A549 (cell line): ENCODE measurements at regions not wholly inside any gene's neighbourhood (a gene's known extent, or its start where the extent isn't known, plus 50 kb on each side); places are given as distances from the start of the nearest gene placed in this dataset.

ENCODE experiments used
- ATAC-seq, 2 experiments: fragments of 200-7000 bp in 1 of 2; fragments of >200 bp in 1 of 2; cut with Nextera tagmentation in 1 of 2; cut with Tn5 transposase in 1 of 2; 3 replicates each; pipeline versions ENCODE4 v1.8.0 to v1.9.1; 2018 to 2020; ENCODE audit warnings: mild to moderate bottlenecking in 1 of 2, moderate library complexity in 1 of 2
- CTCF ChIA-PET: fragments of 300-600 bp; sonication (Branson Sonifier 250); formaldehyde crosslinking; extraction: SDS; loops from one replicate; lab custom pipeline; 2021; ENCODE audit warnings: antibody characterized with exemption, inconsistent platforms; lab: Yijun Ruan, JAX
- POLR2A ChIA-PET: fragments of 350-600 bp; formaldehyde crosslinking; extraction: SDS; loops from one replicate; lab custom pipeline; 2021; ENCODE audit warnings: antibody characterized with exemption, inconsistent platforms; lab: Yijun Ruan, JAX
- DNase-seq, 2 experiments: peaks; one replicate each; pipeline versions ENCODE4 v3.0.0 to v3.0.0-alpha.2; 2011 to 2016; ENCODE audit warnings: low read depth in 1 of 2, low spot score in 1 of 2
- FAIRE-seq: peaks from 2 replicates; lab custom pipeline; 2011; peaks lifted over from hg19 to GRCh38; lab: Jason Lieb, UNC
- H3K27ac ChIP-seq, 2 experiments: fragments of >200 bp; sonication (Bioruptor Twin); formaldehyde crosslinking; 3 replicates each; pipeline ENCODE4 v1.5.1; 2016 to 2017
- H3K4me1 ChIP-seq: fragments of >200 bp; sonication (Bioruptor Twin); formaldehyde crosslinking; 3 replicates; pipeline ENCODE4 v1.6.1; 2016
- H3K4me2 ChIP-seq: fragments of >200 bp; sonication (Bioruptor Twin); formaldehyde crosslinking; 3 replicates; pipeline ENCODE4 v1.6.1; 2016
- H3K4me3 ChIP-seq: fragments of >200 bp; sonication (Bioruptor Twin); formaldehyde crosslinking; 3 replicates; pipeline ENCODE4 v1.5.1; 2016
- H3K9me3 ChIP-seq: fragments of >200 bp; sonication (Bioruptor Twin); formaldehyde crosslinking; 3 replicates; pipeline ENCODE4 v1.6.1; 2016
- CBX8 ChIP-seq: fragments of 200-600 bp; sonication (generic); IDR thresholded peaks from 2 replicates; pipeline ENCODE4 v1.6.1; 2016
- CHD2 ChIP-seq: fragments of 150-350 bp; IDR thresholded peaks from 2 replicates; pipeline ENCODE4 v1.6.1; 2014; ENCODE audit warnings: low read length; ENCODE audit not compliant: partially characterized antibody
- CHD4 ChIP-seq: fragments of 200-600 bp; sonication (generic); IDR thresholded peaks from 2 replicates; pipeline ENCODE4 v1.6.1; 2016; ENCODE audit warnings: antibody characterized with exemption, mild to moderate bottlenecking, borderline replicate concordance
- E2F6 ChIP-seq: IDR thresholded peaks from 2 replicates; pipeline ENCODE4 v1.6.1; 2012; ENCODE audit warnings: low read depth, borderline replicate concordance
- EHMT2 ChIP-seq: fragments of 200-600 bp; sonication (generic); IDR thresholded peaks from 2 replicates; pipeline ENCODE4 v1.6.1; 2016; ENCODE audit warnings: antibody characterized with exemption, low read depth, mild to moderate bottlenecking, moderate library complexity
- ELK1 ChIP-seq: fragments of 150-350 bp; IDR thresholded peaks from 2 replicates; pipeline ENCODE4 v1.6.1; 2014; ENCODE audit warnings: low read depth, mild to moderate bottlenecking, low read length
- ESRRA ChIP-seq: fragments of 150-350 bp; IDR thresholded peaks from 2 replicates; pipeline ENCODE4 v1.6.1; 2014; ENCODE audit warnings: mild to moderate bottlenecking, low read length, borderline replicate concordance
- FOSB ChIP-seq: fragments of 250-450 bp; sonication (Bioruptor Pico); IDR thresholded peaks from 2 replicates; pipeline ENCODE4 v1.5.0; 2020; ENCODE audit warnings: mild to moderate bottlenecking, moderate library complexity
- FOXS1 ChIP-seq: fragments of 250-450 bp; sonication (Bioruptor Pico); IDR thresholded peaks from 2 replicates; pipeline ENCODE4 v1.5.0; 2020; ENCODE audit warnings: mild to moderate bottlenecking, moderate library complexity
- GATA3 ChIP-seq: IDR thresholded peaks from 2 replicates; pipeline ENCODE4 v1.6.1; 2012; ENCODE audit warnings: borderline replicate concordance
- HDAC2 ChIP-seq: fragments of 200-600 bp; sonication (generic); IDR thresholded peaks from 2 replicates; pipeline ENCODE4 v1.6.1; 2016
- HEYL ChIP-seq: fragments of 250-450 bp; sonication (Bioruptor Pico); IDR thresholded peaks from 2 replicates; pipeline ENCODE4 v1.8.0; 2021; ENCODE audit warnings: mild to moderate bottlenecking, moderate library complexity
- HOXB13 ChIP-seq: fragments of 250-450 bp; sonication (Bioruptor Pico); IDR thresholded peaks from 2 replicates; pipeline ENCODE4 v1.5.0; 2020; ENCODE audit warnings: low read depth, mild to moderate bottlenecking, moderate library complexity
- HOXB5 ChIP-seq: fragments of 250-450 bp; sonication (Bioruptor Pico); IDR thresholded peaks from 2 replicates; pipeline ENCODE4 v1.5.0; 2020; ENCODE audit warnings: mild to moderate bottlenecking, moderate library complexity
- MAFK ChIP-seq: fragments of 450-650 bp; IDR thresholded peaks from 2 replicates; pipeline ENCODE4 v1.6.1; 2014; ENCODE audit not compliant: partially characterized antibody
- NR3C1 ChIP-seq: fragments of >200 bp; sonication (Bioruptor Twin); formaldehyde crosslinking; IDR thresholded peaks from 3 replicates; pipeline ENCODE4 v1.6.1; 2017
- POLR2A ChIP-seq: IDR thresholded peaks from 2 replicates; pipeline ENCODE4 v1.6.1; 2012; ENCODE audit warnings: mild to moderate bottlenecking, low read length
- POLR2AphosphoS2 ChIP-seq: conservative IDR thresholded peaks from 2 replicates; pipeline ENCODE4 v1.6.1; 2012; ENCODE audit warnings: low read length, improper control_type of control experiment, inconsistent platforms
- RAD21 ChIP-seq, 2 experiments: fragments of >200 bp in 1 of 2; sonication (Bioruptor Twin) in 1 of 2; formaldehyde crosslinking in 1 of 2; IDR thresholded peaks in 1 of 2; conservative IDR thresholded peaks in 1 of 2; 2 replicates in 1 of 2; 3 replicates in 1 of 2; pipeline ENCODE4 v1.6.1; 2012 to 2018; ENCODE audit warnings: inconsistent platforms in 1 of 2
- RARB ChIP-seq: fragments of 250-450 bp; sonication (Bioruptor Pico); IDR thresholded peaks from 2 replicates; pipeline ENCODE4 v1.8.0; 2021; ENCODE audit warnings: mild to moderate bottlenecking, moderate library complexity
- RFX5 ChIP-seq: fragments of 450-650 bp; IDR thresholded peaks from 2 replicates; pipeline ENCODE4 v1.7.1; 2014; ENCODE audit warnings: antibody characterized with exemption, mild to moderate bottlenecking, moderate library complexity
- SMC3 ChIP-seq: fragments of >200 bp; sonication (Bioruptor Twin); formaldehyde crosslinking; IDR thresholded peaks from 3 replicates; pipeline ENCODE4 v1.6.1; 2018; ENCODE audit warnings: inconsistent platforms
- TP53 ChIP-seq: fragments of 250-450 bp; sonication (Bioruptor Pico); IDR thresholded peaks from 2 replicates; pipeline ENCODE4 v1.5.0; 2021; ENCODE audit warnings: mild to moderate bottlenecking, moderate library complexity
- ZC3H11A ChIP-seq: fragments of 450-650 bp; IDR thresholded peaks from 2 replicates; pipeline ENCODE4 v1.6.1; 2014; ENCODE audit warnings: antibody characterized with exemption, mild to moderate bottlenecking
- ZNF302 ChIP-seq: fragments of 250-450 bp; sonication (Bioruptor Pico); IDR thresholded peaks from 2 replicates; pipeline ENCODE4 v1.9.0; 2021; ENCODE audit warnings: inconsistent platforms, mild to moderate bottlenecking, moderate library complexity
- WGBS: methylation state at CpG from one replicate; pipeline ENCODE4 v1.1.6; 2017; ENCODE audit errors: missing lambda C conversion rate; 5-methylcytosine and 5-hydroxymethylcytosine counted together
- TF ChIP-seq, protein P1 (sequence below): fragments of 200-600 bp; sonication (generic); IDR thresholded peaks from 2 replicates; pipeline ENCODE4 v1.6.1; 2016; ENCODE audit warnings: antibody characterized with exemption, mild to moderate bottlenecking, moderate library complexity

- TF ChIP-seq CHD2: no peak
- TF ChIP-seq RFX5: no peak
- TF ChIP-seq, protein P1, sequence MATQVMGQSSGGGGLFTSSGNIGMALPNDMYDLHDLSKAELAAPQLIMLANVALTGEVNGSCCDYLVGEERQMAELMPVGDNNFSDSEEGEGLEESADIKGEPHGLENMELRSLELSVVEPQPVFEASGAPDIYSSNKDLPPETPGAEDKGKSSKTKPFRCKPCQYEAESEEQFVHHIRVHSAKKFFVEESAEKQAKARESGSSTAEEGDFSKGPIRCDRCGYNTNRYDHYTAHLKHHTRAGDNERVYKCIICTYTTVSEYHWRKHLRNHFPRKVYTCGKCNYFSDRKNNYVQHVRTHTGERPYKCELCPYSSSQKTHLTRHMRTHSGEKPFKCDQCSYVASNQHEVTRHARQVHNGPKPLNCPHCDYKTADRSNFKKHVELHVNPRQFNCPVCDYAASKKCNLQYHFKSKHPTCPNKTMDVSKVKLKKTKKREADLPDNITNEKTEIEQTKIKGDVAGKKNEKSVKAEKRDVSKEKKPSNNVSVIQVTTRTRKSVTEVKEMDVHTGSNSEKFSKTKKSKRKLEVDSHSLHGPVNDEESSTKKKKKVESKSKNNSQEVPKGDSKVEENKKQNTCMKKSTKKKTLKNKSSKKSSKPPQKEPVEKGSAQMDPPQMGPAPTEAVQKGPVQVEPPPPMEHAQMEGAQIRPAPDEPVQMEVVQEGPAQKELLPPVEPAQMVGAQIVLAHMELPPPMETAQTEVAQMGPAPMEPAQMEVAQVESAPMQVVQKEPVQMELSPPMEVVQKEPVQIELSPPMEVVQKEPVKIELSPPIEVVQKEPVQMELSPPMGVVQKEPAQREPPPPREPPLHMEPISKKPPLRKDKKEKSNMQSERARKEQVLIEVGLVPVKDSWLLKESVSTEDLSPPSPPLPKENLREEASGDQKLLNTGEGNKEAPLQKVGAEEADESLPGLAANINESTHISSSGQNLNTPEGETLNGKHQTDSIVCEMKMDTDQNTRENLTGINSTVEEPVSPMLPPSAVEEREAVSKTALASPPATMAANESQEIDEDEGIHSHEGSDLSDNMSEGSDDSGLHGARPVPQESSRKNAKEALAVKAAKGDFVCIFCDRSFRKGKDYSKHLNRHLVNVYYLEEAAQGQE: peak; percentile 79
- TF ChIP-seq GATA3: no peak
- no peak for TF ChIP-seq CHD4
- no peak for TF ChIP-seq ELK1
- TF ChIP-seq HOXB13 (CRISPR knock-in tag): no peak
- TF ChIP-seq, all 56 proteins: peak for 1
- no peaks in the 10 kb centered on the region for H3K4me1 ChIP-seq
- DNase-seq (peak in 1 of 2 experiments; percentile 2), ATAC-seq (no peak), FAIRE-seq (no peak)
- no peak overlapping the region for H3K27ac ChIP-seq
- ChIA-PET POLR2A (no interaction called here), CTCF (no interaction called here)
- WGBS: 8% methylated on average over 1 of the region's 1 CpG
- no peak overlapping the region for H3K4me2 ChIP-seq
- no peaks in the 10 kb centered on the region for H3K9me3 ChIP-seq
- no peak overlapping the region for H3K4me3 ChIP-seq
Observed at GRCh38 chr3:181316482-181316881, 326.9 kb upstream of the DNAJC19 start.

DNA sequence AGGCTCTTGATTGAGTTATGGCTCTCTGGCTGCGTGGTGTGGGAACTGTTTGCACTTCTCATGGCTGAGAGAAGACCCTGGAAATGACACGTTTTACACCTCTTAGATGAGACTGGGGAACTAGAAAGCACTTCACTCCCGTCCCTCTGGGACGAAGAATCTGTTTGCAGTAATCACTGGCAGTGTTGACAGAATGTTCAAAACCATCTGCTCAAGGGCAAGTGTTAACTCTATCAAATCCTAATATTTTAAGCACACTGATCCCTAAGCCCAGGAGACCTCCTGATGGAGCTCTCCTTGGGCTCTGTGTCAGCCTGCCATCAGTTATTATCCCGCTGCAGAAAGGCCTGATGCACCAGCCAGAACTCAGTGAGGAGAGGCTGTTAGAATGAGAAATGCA is 323.8 kb upstream of the DNAJC19 start:
- ATAC-seq (no peak), FAIRE-seq (no peak), DNase-seq (no peak)
- CTCF ChIA-PET: no interaction called here
- no peak overlapping the region for H3K27ac ChIP-seq
- POLR2A ChIA-PET: no interaction called here
- no peak for TF ChIP-seq POLR2A
- TF ChIP-seq FOSB: no peak
- TF ChIP-seq TP53 (CRISPR knock-in tag): no peak
- TF ChIP-seq ESRRA: no peak
- no peak for TF ChIP-seq NR3C1
- no peak for TF ChIP-seq EHMT2
- TF ChIP-seq GATA3: no peak
- TF ChIP-seq POLR2AphosphoS2: no peak
- TF ChIP-seq CBX8: no peak
- no peak for TF ChIP-seq ZNF302 (CRISPR knock-in tag)
- TF ChIP-seq E2F6: no peak
- no peak for TF ChIP-seq ZC3H11A
- no peak for TF ChIP-seq MAFK
- no peak for TF ChIP-seq SMC3
- no peak for TF ChIP-seq HDAC2
- TF ChIP-seq HOXB5: no peak
- TF ChIP-seq RAD21 (conservative IDR thresholded peaks at IDR 0.05 in 1 of 2, IDR thresholded peaks at IDR 0.05 in 1 of 2): no peak
- no peak for TF ChIP-seq FOXS1 (CRISPR knock-in tag)
- no peak for TF ChIP-seq HEYL (CRISPR knock-in tag)
- TF ChIP-seq RARB (CRISPR knock-in tag): no peak
- H3K4me2 ChIP-seq: no peak overlapping the region
- no peaks in the 10 kb centered on the region for H3K4me1 ChIP-seq
- 0% methylated on average over 3 of the region's 5 CpGs for WGBS
- no peaks in the 10 kb centered on the region for H3K9me3 ChIP-seq
- H3K4me3 ChIP-seq: no peak overlapping the region
